ENCODE measurements at regions not wholly inside any gene's neighbourhood (a gene's known extent, or its start where the extent isn't known, plus 50 kb on each side); places are given as distances from the start of the nearest gene placed in this dataset.

DNA sequence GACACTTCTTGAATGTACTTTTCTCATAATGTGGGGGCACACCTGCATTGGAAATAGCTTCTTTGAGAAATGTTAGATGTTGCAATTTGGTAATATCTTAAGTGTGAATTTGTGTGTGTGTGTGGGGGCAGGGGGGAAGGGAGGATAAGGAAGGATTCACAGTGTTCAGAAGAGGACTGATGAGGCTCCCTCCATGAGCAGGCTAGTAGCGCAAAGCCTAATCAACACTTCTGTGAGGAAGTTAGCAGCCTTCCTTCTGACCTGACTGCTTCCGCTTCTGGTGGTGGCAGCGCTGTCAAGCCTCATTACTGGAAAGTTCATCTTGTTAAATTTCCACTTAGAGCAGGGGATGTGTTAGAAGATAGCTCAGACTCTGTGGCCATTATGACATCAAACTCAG, 295.4 kb upstream of the SPRED2 start:
- Histone ChIP-seq H3K27me3 (ENCODE audit: low read length) (no peaks in the 10 kb centered on the region), H4K20me1 (ENCODE audit: low read depth, low read length) (no peaks in the 10 kb centered on the region), H3K79me2 (ENCODE audit: insufficient read depth, low read length) (no peaks in the 10 kb centered on the region), H3K27ac (ENCODE audit: low read depth, low read length) (no peak overlapping the region), H3K9me3 (ENCODE audit: insufficient read depth, low read length) (no peaks in the 10 kb centered on the region; the same call in 1 of the 2 replicates), H3F3A (ENCODE audit: insufficient read depth) (no peaks in the 10 kb centered on the region), H3K4me3 (ENCODE audit: insufficient read depth, low read length, poor library complexity, severe bottlenecking) (no peak overlapping the region), H3K36me3 (ENCODE audit: low read length) (no peaks in the 10 kb centered on the region), H2AFZ (ENCODE audit: low read depth, low read length, severe bottlenecking) (no peak overlapping the region), H3K4me2 (ENCODE audit: low read depth, low read length, poor library complexity, severe bottlenecking) (no peak overlapping the region), H3K9ac (ENCODE audit: low read length) (no peak overlapping the region), H3K9me2 (replicated peaks; ENCODE audit: insufficient read depth, low read length) (no peaks in the 10 kb centered on the region)
- TF ChIP-seq, protein P1, sequence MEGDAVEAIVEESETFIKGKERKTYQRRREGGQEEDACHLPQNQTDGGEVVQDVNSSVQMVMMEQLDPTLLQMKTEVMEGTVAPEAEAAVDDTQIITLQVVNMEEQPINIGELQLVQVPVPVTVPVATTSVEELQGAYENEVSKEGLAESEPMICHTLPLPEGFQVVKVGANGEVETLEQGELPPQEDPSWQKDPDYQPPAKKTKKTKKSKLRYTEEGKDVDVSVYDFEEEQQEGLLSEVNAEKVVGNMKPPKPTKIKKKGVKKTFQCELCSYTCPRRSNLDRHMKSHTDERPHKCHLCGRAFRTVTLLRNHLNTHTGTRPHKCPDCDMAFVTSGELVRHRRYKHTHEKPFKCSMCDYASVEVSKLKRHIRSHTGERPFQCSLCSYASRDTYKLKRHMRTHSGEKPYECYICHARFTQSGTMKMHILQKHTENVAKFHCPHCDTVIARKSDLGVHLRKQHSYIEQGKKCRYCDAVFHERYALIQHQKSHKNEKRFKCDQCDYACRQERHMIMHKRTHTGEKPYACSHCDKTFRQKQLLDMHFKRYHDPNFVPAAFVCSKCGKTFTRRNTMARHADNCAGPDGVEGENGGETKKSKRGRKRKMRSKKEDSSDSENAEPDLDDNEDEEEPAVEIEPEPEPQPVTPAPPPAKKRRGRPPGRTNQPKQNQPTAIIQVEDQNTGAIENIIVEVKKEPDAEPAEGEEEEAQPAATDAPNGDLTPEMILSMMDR (IDR thresholded peaks at IDR 0.05; ENCODE audit: insufficient read depth, low read length, poor library complexity, severe bottlenecking), result no peak
- no peak for TF ChIP-seq EZH2phosphoT487 (conservative IDR thresholded peaks at IDR 0.05; ENCODE audit: low read length)

DNA sequence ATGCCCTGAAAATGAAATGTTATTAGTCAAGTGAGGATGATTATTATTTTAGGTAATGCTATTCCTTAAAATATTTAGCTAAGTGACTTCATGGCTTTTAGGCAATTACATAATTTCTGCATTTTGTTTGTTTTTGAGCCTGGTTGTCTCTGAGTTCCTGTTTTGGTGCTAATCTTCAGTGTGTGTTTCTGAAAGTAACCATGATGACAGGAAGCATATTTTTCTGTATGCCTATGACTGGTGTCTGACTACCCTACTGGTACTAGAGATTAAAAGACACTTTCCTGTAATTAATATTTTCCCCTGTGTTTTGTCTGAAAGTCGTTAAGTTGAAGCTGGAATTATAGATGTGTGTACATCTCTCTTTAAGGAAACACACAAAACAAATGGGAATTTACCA, 295.0 kb upstream of the SPRED2 start:
- H3K36me3 ChIP-seq (ENCODE audit: low read length), result no peaks in the 10 kb centered on the region
- no peak overlapping the region for H3K9ac ChIP-seq (ENCODE audit: low read length)
- no peak overlapping the region for H3K27ac ChIP-seq (ENCODE audit: low read depth, low read length)
- no peak overlapping the region for H2AFZ ChIP-seq (ENCODE audit: low read depth, low read length, severe bottlenecking)
- no peaks in the 10 kb centered on the region for H4K20me1 ChIP-seq (ENCODE audit: low read depth, low read length)
- no peak overlapping the region for H3K4me2 ChIP-seq (ENCODE audit: low read depth, low read length, poor library complexity, severe bottlenecking)
- no peaks in the 10 kb centered on the region for H3F3A ChIP-seq (ENCODE audit: insufficient read depth)
- no peaks in the 10 kb centered on the region for H3K27me3 ChIP-seq (ENCODE audit: low read length)
- H3K79me2 ChIP-seq (ENCODE audit: insufficient read depth, low read length), result no peaks in the 10 kb centered on the region
- H3K9me2 ChIP-seq (replicated peaks; ENCODE audit: insufficient read depth, low read length), result no peaks in the 10 kb centered on the region
- TF ChIP-seq EZH2phosphoT487 (conservative IDR thresholded peaks at IDR 0.05; ENCODE audit: low read length), result no peak
- TF ChIP-seq, protein P1 (IDR thresholded peaks at IDR 0.05; ENCODE audit: insufficient read depth, low read length, poor library complexity, severe bottlenecking), result no peak
- no peak overlapping the region for H3K4me3 ChIP-seq (ENCODE audit: insufficient read depth, low read length, poor library complexity, severe bottlenecking)
- no peaks in the 10 kb centered on the region; the same call in 1 of the 2 replicates for H3K9me3 ChIP-seq (ENCODE audit: insufficient read depth, low read length)

- no peaks in the 10 kb centered on the region for H3K27me3 ChIP-seq (ENCODE audit: low read length)
- H3K9ac ChIP-seq (ENCODE audit: low read length), result no peak overlapping the region
- no peak overlapping the region for H3K4me2 ChIP-seq (ENCODE audit: low read depth, low read length, poor library complexity, severe bottlenecking)
- H3K9me3 ChIP-seq (ENCODE audit: insufficient read depth, low read length), result no peaks in the 10 kb centered on the region; the same call in 1 of the 2 replicates
- TF ChIP-seq EZH2phosphoT487 (conservative IDR thresholded peaks at IDR 0.05; ENCODE audit: low read length), result no peak
- TF ChIP-seq, protein P1 (IDR thresholded peaks at IDR 0.05; ENCODE audit: insufficient read depth, low read length, poor library complexity, severe bottlenecking), result no peak
- H3K36me3 ChIP-seq (ENCODE audit: low read length), result no peaks in the 10 kb centered on the region
- H3K27ac ChIP-seq (ENCODE audit: low read depth, low read length), result no peak overlapping the region
- H3K79me2 ChIP-seq (ENCODE audit: insufficient read depth, low read length), result no peaks in the 10 kb centered on the region
- no peaks in the 10 kb centered on the region for H3K9me2 ChIP-seq (replicated peaks; ENCODE audit: insufficient read depth, low read length)
- H3K4me3 ChIP-seq (ENCODE audit: insufficient read depth, low read length, poor library complexity, severe bottlenecking), result no peak overlapping the region
- no peaks in the 10 kb centered on the region for H4K20me1 ChIP-seq (ENCODE audit: low read depth, low read length)
- no peaks in the 10 kb centered on the region for H3F3A ChIP-seq (ENCODE audit: insufficient read depth)
- H2AFZ ChIP-seq (ENCODE audit: low read depth, low read length, severe bottlenecking), result no peak overlapping the region
These were observed 292.4 kb upstream of the SPRED2 start for GRCh38 chr2:65724752-65725151.
